ENCODE measurements at regions not wholly inside any gene's neighbourhood (a gene's known extent, or its start where the extent isn't known, plus 50 kb on each side); places are given as distances from the start of the nearest gene placed in this dataset.

- DNase-seq (ENCODE audit: low spot score in 2 of 2) = no peak
- 30% methylated on average over 1 of the region's 1 CpG for WGBS
- no peak overlapping the region for H3K27ac ChIP-seq
- no peaks in the 10 kb centered on the region for H3K27me3 ChIP-seq
- TF ChIP-seq POLR2AphosphoS5 (IDR thresholded peaks at IDR 0.05) (no peak), POLR2A (IDR thresholded peaks at IDR 0.05) (no peak), CTCF (IDR thresholded peaks at IDR 0.05) (no peak), EP300 (IDR thresholded peaks at IDR 0.05) (no peak)
- no peaks in the 10 kb centered on the region for H3K9me3 ChIP-seq
- H3K4me1 ChIP-seq = no peaks in the 10 kb centered on the region
- H3K4me3 ChIP-seq = no peak overlapping the region
- H3K36me3 ChIP-seq = no peaks in the 10 kb centered on the region
These were observed 1175.7 kb downstream of the SORCS1 start for GRCh38 chr10:105988848-105989247.

GRCh38 chr10:105986912-105987635 is 1177.4 kb downstream of the SORCS1 start:
- Histone ChIP-seq H3K4me3 (no peak overlapping the region), H3K27me3 (no peaks in the 10 kb centered on the region), H3K36me3 (no peaks in the 10 kb centered on the region), H3K27ac (no peak overlapping the region), H3K9me3 (no peaks in the 10 kb centered on the region), H3K4me1 (no peaks in the 10 kb centered on the region)
- TF ChIP-seq POLR2A (IDR thresholded peaks at IDR 0.05) = no peak
- TF ChIP-seq EP300 (IDR thresholded peaks at IDR 0.05) = no peak
- no peak for TF ChIP-seq CTCF (IDR thresholded peaks at IDR 0.05)
- TF ChIP-seq POLR2AphosphoS5 (IDR thresholded peaks at IDR 0.05) = no peak
- DNase-seq (ENCODE audit: low spot score in 2 of 2) = no peak
- 47% methylated on average over 3 of the region's 3 CpGs for WGBS

GRCh38 chr10:105986486-105986885 is 1178.0 kb downstream of the SORCS1 start:
- no peak overlapping the region for H3K27ac ChIP-seq
- no peaks in the 10 kb centered on the region for H3K9me3 ChIP-seq
- no peak for DNase-seq (ENCODE audit: low spot score in 2 of 2)
- no peak for TF ChIP-seq POLR2AphosphoS5 (IDR thresholded peaks at IDR 0.05)
- no peak for TF ChIP-seq EP300 (IDR thresholded peaks at IDR 0.05)
- no peak for TF ChIP-seq POLR2A (IDR thresholded peaks at IDR 0.05)
- no peak for TF ChIP-seq CTCF (IDR thresholded peaks at IDR 0.05)
- no peaks in the 10 kb centered on the region for H3K4me1 ChIP-seq
- no peaks in the 10 kb centered on the region for H3K36me3 ChIP-seq
- no peak overlapping the region for H3K4me3 ChIP-seq
- 85% methylated on average over 2 of the region's 2 CpGs for WGBS
- H3K27me3 ChIP-seq = no peaks in the 10 kb centered on the region

- Histone ChIP-seq H3K36me3 (no peaks in the 10 kb centered on the region), H3K4me3 (no peak overlapping the region), H3K9me3 (no peaks in the 10 kb centered on the region), H3K27me3 (no peaks in the 10 kb centered on the region), H3K4me1 (no peaks in the 10 kb centered on the region), H3K27ac (no peak overlapping the region)
- no peak for DNase-seq (ENCODE audit: low spot score in 2 of 2)
- TF ChIP-seq CTCF (IDR thresholded peaks at IDR 0.05) (no peak), EP300 (IDR thresholded peaks at IDR 0.05) (no peak), POLR2AphosphoS5 (IDR thresholded peaks at IDR 0.05) (no peak), POLR2A (IDR thresholded peaks at IDR 0.05) (no peak)
- 45% methylated on average over 3 of the region's 3 CpGs for WGBS
These were observed 1181.8 kb downstream of the SORCS1 start for GRCh38 chr10:105982735-105983134.

- TF ChIP-seq POLR2A (IDR thresholded peaks at IDR 0.05) = no peak
- no peak for TF ChIP-seq POLR2AphosphoS5 (IDR thresholded peaks at IDR 0.05)
- no peak for TF ChIP-seq EP300 (IDR thresholded peaks at IDR 0.05)
- no peak for TF ChIP-seq CTCF (IDR thresholded peaks at IDR 0.05)
- no peaks in the 10 kb centered on the region for H3K36me3 ChIP-seq
- H3K4me3 ChIP-seq = no peak overlapping the region
- DNase-seq (ENCODE audit: low spot score in 2 of 2) = no peak
- 81% methylated on average over 2 of the region's 2 CpGs for WGBS
- no peaks in the 10 kb centered on the region for H3K27me3 ChIP-seq
- no peak overlapping the region for H3K27ac ChIP-seq
- no peaks in the 10 kb centered on the region for H3K4me1 ChIP-seq
- H3K9me3 ChIP-seq = no peaks in the 10 kb centered on the region
These were observed 1182.8 kb downstream of the SORCS1 start for GRCh38 chr10:105981679-105982078.

Measured in suprapubic skin (tissue), 4 donors.